ENCODE measurements at regions not wholly inside any gene's neighbourhood (a gene's known extent, or its start where the extent isn't known, plus 50 kb on each side); places are given as distances from the start of the nearest gene placed in this dataset.

DNA sequence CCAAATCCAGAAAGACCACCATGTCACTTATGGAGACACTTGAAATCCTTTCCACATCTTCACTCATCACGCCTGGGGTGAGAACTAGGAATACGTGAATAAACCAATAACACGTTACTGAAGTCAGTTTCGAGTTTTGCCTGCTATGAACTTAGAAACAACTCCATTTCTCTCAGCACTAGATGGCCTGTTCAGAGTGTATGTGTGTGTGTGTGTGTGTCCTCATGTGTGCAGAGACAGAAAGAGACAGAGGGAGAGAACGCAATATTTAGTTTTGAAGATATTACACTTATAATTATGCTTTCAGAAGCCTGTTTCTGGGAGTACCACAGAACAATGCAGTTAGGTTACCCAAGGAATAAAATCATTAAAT, 81.2 kb upstream of the CCN6 start:
- no peak for DNase-seq
- intact Hi-C loops (cut with micrococcal nuclease) = loop anchor here (1.0 to 5.0 kb wide), 8 partner anchors 13 to 490 kb away; partner anchors contain the start of genes FYN and REV3L
- H3K4me1 Mint-ChIP-seq = peaks cover 51% of the 10 kb centered on the region
- H3K4me3 Mint-ChIP-seq = peak overlapping the region; percentile 73
- peaks cover 7% of the 10 kb centered on the region for H3K27me3 Mint-ChIP-seq
- H3K9me3 Mint-ChIP-seq = peaks cover 3% of the 10 kb centered on the region
- peak overlapping the region; percentile 86 for H3K27ac Mint-ChIP-seq
- peaks cover 1% of the 10 kb centered on the region for H3K36me3 Mint-ChIP-seq (ENCODE audit: low read depth)

DNA sequence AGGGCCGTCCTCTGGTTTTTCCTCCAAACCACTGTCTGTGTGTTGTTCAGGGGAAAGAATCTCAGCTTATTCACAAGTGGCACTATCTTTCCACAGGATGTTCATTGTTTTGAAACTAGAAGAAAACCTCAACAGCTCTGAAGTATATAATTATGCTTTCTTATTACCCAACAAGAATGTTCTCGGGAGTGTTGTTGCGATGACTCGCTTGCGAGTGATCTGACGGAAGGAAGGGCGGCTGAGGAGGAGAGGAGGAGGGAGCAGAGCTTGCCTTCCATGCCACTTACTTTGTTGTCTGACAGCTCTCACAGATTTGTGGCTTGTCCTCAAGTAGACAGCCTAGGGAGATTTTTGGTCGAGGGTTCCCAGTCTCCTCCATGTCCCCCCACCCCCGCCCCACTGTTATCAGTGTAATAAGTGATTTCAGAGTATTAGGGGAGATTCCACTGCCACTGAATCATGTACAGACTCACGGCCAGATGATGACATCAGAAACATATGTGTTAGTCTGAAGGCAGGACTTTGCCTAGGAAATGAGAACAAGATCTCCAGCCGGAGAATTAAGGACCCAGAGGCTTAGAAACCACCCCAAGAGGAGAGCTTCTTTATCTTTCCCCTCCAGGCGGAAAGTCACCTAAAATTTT, 80.7 kb upstream of the CCN6 start:
- Mint-ChIP-seq H3K27me3 (peaks cover 7% of the 10 kb centered on the region), H3K9me3 (peaks cover 3% of the 10 kb centered on the region), H3K4me3 (peak overlapping the region; percentile 73), H3K27ac (peak overlapping the region; percentile 86), H3K4me1 (peaks cover 51% of the 10 kb centered on the region), H3K36me3 (ENCODE audit: low read depth) (peaks cover 1% of the 10 kb centered on the region)
- intact Hi-C loops (cut with micrococcal nuclease) = loop anchor here (1.0 to 5.0 kb wide), 8 partner anchors 12 to 491 kb away; partner anchors contain the start of genes FYN and REV3L
- DNase-seq = peak; percentile 86

DNA sequence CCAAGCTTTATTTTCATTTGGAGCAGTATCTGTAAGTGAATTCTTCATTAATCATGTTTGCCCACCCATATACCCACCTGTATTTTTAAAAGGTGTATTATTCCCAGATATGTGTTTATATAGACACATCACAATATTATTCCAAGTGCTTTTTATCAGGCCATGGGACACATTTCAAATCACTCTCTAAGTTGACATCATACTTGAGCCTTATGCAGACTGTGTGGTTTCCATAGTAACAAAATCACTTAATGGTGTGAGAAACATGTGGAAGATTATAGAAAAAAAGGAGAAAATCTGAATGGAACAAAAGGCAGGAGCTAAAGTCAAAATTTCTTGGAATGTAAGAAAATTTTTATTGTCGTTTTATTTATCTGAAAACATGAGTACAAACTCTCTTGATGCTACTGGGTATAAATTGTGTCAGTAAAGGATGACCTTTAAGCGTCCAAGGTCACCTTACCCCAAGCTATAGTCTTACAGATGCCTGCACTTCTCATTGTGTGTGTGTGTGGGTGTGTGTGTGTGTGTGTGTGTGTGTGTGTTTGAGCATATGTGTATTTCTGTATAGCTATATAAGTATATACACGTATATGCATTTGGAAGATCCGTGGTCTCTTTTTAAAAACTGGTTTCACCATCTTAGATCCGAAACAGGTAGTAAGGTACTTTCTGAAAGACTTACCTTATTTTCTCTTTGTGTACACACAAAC, 79.8 kb upstream of the CCN6 start:
- Mint-ChIP-seq H3K36me3 (ENCODE audit: low read depth) (peaks cover 1% of the 10 kb centered on the region), H3K27ac (peak overlapping the region; percentile 86), H3K4me3 (peak overlapping the region; percentile 73), H3K4me1 (peaks cover 51% of the 10 kb centered on the region), H3K9me3 (peaks cover 8% of the 10 kb centered on the region), H3K27me3 (peaks cover 4% of the 10 kb centered on the region)
- no peak for DNase-seq
- intact Hi-C loops (cut with micrococcal nuclease) = loop anchor here (1.0 to 5.0 kb wide), 8 partner anchors 11 to 492 kb away; partner anchors contain the start of genes FYN and REV3L

DNA sequence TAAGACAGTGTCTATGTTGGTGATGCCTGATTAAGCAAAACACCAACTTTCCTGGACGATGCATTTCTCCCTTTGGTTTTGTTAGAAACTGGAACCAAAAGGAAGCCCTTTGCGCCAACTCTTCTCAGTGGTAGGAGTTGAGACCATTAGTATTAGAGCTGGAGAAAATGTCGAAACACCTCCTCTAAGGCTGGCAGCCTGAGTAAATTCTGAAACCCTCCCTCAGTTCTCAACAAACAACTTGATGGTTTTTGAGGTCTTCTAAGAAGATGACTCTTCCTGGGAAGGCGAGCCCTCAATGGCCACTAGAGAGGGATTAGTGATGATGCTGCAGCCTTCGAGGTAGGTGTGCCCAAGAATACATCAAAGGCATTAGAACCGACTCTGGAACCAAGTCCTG, 78.4 kb upstream of the CCN6 start:
- intact Hi-C loops (cut with micrococcal nuclease) = no loop called here
- DNase-seq = no peak
- Mint-ChIP-seq H3K27me3 (peaks cover 2% of the 10 kb centered on the region), H3K9me3 (peaks cover 4% of the 10 kb centered on the region), H3K36me3 (ENCODE audit: low read depth) (no peaks in the 10 kb centered on the region), H3K4me3 (no peak overlapping the region), H3K4me1 (peaks cover 58% of the 10 kb centered on the region), H3K27ac (no peak overlapping the region)

DNA sequence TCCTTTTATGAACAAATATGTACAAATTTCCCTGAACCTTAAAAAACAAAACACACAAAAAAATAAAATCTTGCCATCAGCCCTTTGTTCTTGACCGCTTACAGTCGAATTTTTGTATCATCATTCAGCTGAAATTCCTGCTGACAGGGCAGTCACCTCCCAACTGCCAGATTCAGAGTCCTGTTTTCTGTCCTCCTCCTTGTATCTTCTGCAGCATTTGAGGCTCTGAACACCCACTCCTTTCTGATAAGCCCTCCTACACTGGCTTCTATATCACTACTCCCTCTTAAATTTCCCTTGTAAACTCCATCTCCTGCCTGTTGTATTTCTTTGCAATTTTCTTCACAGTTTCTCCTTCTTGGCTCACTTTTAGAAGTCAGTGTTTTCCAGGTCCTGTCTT, 77.8 kb upstream of the CCN6 start:
- DNase-seq = no peak
- Mint-ChIP-seq H3K4me1 (peaks cover 58% of the 10 kb centered on the region), H3K9me3 (peaks cover 4% of the 10 kb centered on the region), H3K27ac (peak overlapping the region; percentile 4), H3K4me3 (no peak overlapping the region), H3K36me3 (ENCODE audit: low read depth) (no peaks in the 10 kb centered on the region), H3K27me3 (peaks cover 2% of the 10 kb centered on the region)
- intact Hi-C loops (cut with micrococcal nuclease) = no loop called here

DNA sequence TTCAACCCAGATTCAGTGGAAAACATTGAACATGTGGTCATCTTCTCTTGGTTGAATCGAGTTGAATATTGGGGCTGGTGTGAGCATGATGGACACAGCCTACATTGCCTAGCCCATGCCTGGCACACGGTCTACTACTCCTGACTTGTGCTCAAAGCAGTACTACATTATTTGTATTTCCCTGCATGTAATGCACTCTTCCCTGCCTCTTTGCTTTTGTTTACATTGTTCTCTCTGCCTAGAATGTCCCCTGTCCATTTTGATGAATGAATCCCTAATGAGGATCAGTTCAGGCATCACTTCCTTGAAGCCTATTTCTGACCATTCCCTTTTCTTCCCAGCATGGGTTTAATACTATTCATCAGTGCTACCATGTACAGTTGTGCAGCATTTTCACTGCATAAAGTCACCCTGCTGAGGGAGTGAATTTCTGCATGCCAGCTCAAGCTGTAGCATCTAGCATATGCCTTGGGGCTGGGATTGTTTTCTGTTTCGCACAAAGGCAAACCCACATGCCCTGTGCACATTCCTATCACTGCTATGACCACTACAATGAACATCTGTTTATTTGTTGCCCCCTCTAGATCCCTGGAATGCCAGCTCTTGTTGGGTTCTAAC, 75.3 kb upstream of the CCN6 start:
- Mint-ChIP-seq H3K4me1 (peaks cover 45% of the 10 kb centered on the region), H3K9me3 (peaks cover 4% of the 10 kb centered on the region), H3K27ac (no peak overlapping the region), H3K4me3 (no peak overlapping the region), H3K36me3 (ENCODE audit: low read depth) (no peaks in the 10 kb centered on the region), H3K27me3 (no peaks in the 10 kb centered on the region)
- intact Hi-C loops (cut with micrococcal nuclease) = no loop called here
- no peak for DNase-seq

DNA sequence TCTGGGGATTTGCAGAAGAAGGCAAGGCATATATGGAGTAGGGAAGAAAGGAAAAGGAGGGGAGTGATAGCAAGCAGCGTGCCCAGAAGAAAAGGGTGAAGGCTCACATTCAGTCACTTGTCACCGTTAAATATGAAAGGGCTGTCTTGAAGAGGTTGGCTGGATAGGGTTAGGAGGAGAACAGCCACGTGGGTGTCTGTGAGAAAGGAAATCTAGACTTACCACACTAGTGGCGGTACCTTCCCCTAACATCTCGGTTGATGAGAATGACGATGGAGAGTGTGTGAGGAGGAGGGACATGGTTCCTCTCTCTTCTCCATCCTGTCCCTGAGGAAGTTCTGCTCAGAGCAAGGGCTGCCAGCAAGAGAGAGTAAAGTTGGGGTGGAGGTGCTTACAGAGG, 74.3 kb upstream of the CCN6 start:
- H3K27me3 Mint-ChIP-seq = no peaks in the 10 kb centered on the region
- peak overlapping the region; percentile 8 for H3K27ac Mint-ChIP-seq
- intact Hi-C loops (cut with micrococcal nuclease) = no loop called here
- H3K36me3 Mint-ChIP-seq (ENCODE audit: low read depth) = no peaks in the 10 kb centered on the region
- H3K4me1 Mint-ChIP-seq = peaks cover 43% of the 10 kb centered on the region
- DNase-seq = no peak
- peaks cover 4% of the 10 kb centered on the region for H3K9me3 Mint-ChIP-seq
- no peak overlapping the region for H3K4me3 Mint-ChIP-seq

DNA sequence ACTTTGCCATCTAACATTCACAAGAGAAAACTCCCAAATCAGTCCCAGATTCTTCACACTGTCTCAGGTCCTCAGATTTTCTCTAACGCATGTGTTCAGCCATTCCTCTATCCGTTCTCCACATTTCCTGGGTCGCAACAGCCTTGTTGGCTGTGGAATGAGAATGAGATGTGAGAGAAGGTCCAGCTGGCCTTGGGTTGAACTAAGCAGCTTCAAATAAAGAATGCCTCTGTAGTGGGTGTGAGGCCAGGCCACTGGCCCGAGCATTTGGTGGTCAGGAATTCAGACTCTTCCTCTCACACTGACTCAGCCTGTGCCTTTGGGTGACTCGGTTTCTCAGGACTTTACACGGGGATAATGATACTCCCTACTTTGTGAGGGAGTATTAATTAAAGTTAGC, 73.8 kb upstream of the CCN6 start:
- Mint-ChIP-seq H3K4me3 (no peak overlapping the region), H3K27me3 (no peaks in the 10 kb centered on the region), H3K9me3 (peaks cover 4% of the 10 kb centered on the region), H3K4me1 (peaks cover 43% of the 10 kb centered on the region), H3K36me3 (ENCODE audit: low read depth) (no peaks in the 10 kb centered on the region), H3K27ac (no peak overlapping the region)
- intact Hi-C loops (cut with micrococcal nuclease) = no loop called here
- DNase-seq = no peak

DNA sequence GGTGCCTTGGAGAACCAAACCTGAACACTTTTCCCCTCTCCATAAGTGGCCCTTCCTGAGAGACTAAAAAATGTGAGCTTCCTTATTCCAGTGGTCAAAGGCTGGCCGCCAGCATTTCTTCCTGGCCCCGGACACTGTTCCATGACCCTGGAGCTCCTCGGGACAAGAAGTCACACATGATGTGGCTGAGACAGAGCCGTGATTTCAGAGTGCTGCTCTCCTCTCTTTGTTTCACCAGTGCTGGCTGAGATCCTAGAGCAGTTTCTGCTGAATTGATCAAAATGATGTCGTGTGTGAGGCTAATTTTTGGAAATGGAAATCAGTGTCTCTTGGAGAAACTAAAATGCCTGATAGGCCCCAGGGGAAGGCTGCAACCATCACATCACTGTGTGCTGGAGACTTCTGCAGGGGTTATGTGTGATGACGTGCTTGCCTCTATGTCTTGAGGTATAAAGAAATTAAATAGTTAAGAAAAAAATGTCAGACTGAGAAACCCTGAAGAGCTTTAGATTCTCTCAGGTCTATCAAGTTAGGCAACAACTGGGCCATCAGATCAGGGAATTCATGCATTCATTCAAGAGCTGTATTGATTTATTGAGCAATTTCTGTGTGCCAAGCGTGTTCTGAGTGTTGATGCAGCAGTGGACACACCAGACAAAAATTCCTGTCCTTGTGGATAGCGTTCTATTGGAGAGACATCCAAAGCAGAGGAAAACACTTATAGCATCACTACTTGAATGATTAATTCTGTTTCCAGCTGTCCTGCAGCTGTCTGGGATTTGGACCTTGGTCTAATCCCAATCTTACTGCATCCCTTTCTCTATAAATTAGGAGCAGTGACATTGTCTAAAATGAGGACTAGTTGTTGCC, 72.7 kb upstream of the CCN6 start:
- H3K36me3 Mint-ChIP-seq (ENCODE audit: low read depth) = no peaks in the 10 kb centered on the region
- H3K4me1 Mint-ChIP-seq = peaks cover 42% of the 10 kb centered on the region
- H3K9me3 Mint-ChIP-seq = peaks cover 4% of the 10 kb centered on the region
- H3K27ac Mint-ChIP-seq = no peak overlapping the region
- no peak for DNase-seq
- intact Hi-C loops (cut with micrococcal nuclease) = no loop called here
- no peak overlapping the region for H3K4me3 Mint-ChIP-seq
- H3K27me3 Mint-ChIP-seq = no peaks in the 10 kb centered on the region

DNA sequence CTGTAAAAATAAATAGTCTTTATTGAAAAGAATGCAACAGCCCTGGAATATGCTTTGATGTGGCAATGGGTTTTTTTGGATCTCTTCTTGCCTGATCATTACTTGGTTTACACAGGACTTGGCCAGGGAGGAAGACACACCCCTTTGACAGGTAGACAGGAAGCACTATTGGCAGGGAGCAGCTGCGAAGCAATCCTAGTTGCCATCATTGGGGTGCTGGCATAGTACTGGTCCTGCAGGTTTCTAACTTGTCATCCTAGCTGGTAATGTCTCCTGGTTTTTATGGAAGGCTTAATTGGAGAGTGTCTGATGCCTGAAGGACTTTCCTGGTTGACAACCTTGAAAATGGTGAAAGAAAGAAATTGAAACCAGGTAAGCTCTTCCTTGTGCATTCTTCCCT, 71.2 kb upstream of the CCN6 start:
- DNase-seq = no peak
- Mint-ChIP-seq H3K4me3 (no peak overlapping the region), H3K9me3 (peaks cover 4% of the 10 kb centered on the region), H3K27ac (no peak overlapping the region), H3K36me3 (ENCODE audit: low read depth) (no peaks in the 10 kb centered on the region), H3K4me1 (peaks cover 37% of the 10 kb centered on the region), H3K27me3 (no peaks in the 10 kb centered on the region)
- intact Hi-C loops (cut with micrococcal nuclease) = no loop called here

DNA sequence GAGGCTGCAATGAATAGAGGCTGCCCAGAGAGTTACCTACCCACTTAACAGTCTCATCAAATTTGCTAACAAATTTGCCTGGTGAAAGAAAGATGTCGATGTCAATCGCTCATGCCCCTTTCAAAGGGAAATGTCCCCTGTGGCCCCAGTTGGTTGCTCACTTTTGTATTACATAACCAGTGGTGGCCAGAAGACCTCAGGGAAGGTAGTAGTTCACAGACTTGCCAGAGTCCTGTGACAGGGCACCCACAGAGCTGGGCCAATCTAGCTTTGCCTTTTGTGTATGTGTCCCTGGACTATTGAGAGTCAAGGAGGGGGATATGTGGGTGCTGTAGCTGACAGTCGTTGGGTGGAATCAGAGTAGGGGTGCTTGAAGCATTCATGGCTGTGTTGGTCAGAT, 70.7 kb upstream of the CCN6 start:
- Mint-ChIP-seq H3K27me3 (no peaks in the 10 kb centered on the region), H3K4me1 (peaks cover 37% of the 10 kb centered on the region), H3K4me3 (no peak overlapping the region), H3K9me3 (peaks cover 4% of the 10 kb centered on the region), H3K27ac (no peak overlapping the region), H3K36me3 (ENCODE audit: low read depth) (no peaks in the 10 kb centered on the region)
- intact Hi-C loops (cut with micrococcal nuclease) = no loop called here
- DNase-seq = no peak

DNA sequence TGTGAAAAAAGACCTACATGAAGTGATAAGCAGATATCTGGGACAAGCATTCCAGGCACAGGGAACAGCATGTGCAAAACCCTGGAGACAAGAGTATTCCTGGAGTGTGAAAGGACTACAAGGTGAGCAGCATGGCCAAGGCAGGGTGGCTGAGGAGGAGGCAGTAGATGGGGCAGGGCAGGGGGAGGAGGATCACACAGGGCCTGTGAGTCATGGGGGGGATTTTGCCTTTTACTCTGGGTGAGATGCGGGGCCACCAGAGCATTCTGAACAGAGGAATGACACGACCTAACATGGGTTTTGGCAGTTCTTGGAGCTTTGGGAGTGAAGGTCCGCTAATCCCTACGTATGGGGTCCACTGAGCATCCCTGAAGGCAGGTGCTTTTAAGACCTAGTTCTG, 69.8 kb upstream of the CCN6 start:
- Mint-ChIP-seq H3K36me3 (ENCODE audit: low read depth) (no peaks in the 10 kb centered on the region), H3K9me3 (no peaks in the 10 kb centered on the region), H3K4me3 (no peak overlapping the region), H3K27ac (no peak overlapping the region), H3K27me3 (no peaks in the 10 kb centered on the region), H3K4me1 (peaks cover 46% of the 10 kb centered on the region)
- intact Hi-C loops (cut with micrococcal nuclease) = no loop called here
- DNase-seq = no peak

DNA sequence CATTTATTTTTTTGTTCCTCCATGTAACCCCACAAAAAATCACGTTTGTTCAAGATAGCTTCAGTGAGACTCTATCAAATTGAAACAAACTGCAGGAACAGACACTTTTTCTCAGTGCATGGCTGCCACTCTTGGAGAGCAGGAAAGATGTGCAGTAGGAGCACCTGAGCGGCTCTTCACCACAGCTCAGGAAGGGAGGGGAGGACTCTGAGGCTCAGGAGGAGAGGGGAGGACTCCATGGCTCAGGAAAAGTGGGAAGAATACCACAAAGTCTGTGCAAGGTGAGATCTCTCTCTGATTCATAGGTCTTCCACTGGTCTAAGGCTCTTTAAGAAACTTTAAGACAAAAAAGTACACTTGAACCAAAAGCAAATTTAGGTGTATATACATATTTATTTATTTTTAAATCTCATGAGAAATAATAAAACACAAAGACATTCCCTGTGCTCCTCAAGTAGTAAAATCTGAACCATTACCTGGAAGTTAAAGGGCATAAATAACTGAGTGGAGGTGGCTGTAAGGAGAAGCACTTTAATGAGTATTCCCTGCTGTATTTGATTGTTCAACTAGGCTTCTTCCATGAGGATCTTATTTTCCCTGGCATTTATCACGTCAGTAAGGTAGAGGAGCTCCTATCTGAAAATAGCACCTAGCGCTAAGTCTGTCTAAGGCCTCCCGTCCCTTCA, 69.2 kb upstream of the CCN6 start:
- peaks cover 47% of the 10 kb centered on the region for H3K4me1 Mint-ChIP-seq
- H3K27me3 Mint-ChIP-seq = no peaks in the 10 kb centered on the region
- DNase-seq = no peak
- no peaks in the 10 kb centered on the region for H3K9me3 Mint-ChIP-seq
- H3K4me3 Mint-ChIP-seq = peak overlapping the region; percentile 11
- intact Hi-C loops (cut with micrococcal nuclease) = loop anchor here (1.0 kb wide), 1 partner anchor 11 kb away; no protein-coding TSS in a partner anchor
- peak overlapping the region; percentile 84 for H3K27ac Mint-ChIP-seq
- no peaks in the 10 kb centered on the region for H3K36me3 Mint-ChIP-seq (ENCODE audit: low read depth)

Data from activated CD4-positive, alpha-beta T cell treated with anti-CD3 and anti-CD28 coated beads, Interleukin-2, amount 10 ng/mL, durations not matched to agents 24 days and 14 days (primary cell).